A549 (cell line): ENCODE measurements at regions not wholly inside any gene's neighbourhood (a gene's known extent, or its start where the extent isn't known, plus 50 kb on each side); places are given as distances from the start of the nearest gene placed in this dataset.

Experiments used
- ATAC-seq, 2 experiments: fragments of 200-7000 bp in 1 of 2; fragments of >200 bp in 1 of 2; cut with Nextera tagmentation in 1 of 2; cut with Tn5 transposase in 1 of 2; 3 replicates each; pipeline versions ENCODE4 v1.8.0 to v1.9.1; 2018 to 2020; ENCODE audit warnings: mild to moderate bottlenecking in 1 of 2, moderate library complexity in 1 of 2
- CTCF ChIA-PET: fragments of 300-600 bp; sonication (Branson Sonifier 250); formaldehyde crosslinking; extraction: SDS; loops from one replicate; lab custom pipeline; 2021; ENCODE audit warnings: antibody characterized with exemption, inconsistent platforms; lab: Yijun Ruan, JAX
- POLR2A ChIA-PET: fragments of 350-600 bp; formaldehyde crosslinking; extraction: SDS; loops from one replicate; lab custom pipeline; 2021; ENCODE audit warnings: antibody characterized with exemption, inconsistent platforms; lab: Yijun Ruan, JAX
- DNase-seq, 2 experiments: peaks; one replicate each; pipeline versions ENCODE4 v3.0.0 to v3.0.0-alpha.2; 2011 to 2016; ENCODE audit warnings: low read depth in 1 of 2, low spot score in 1 of 2
- FAIRE-seq: peaks from 2 replicates; lab custom pipeline; 2011; peaks lifted over from hg19 to GRCh38; lab: Jason Lieb, UNC
- H3K27ac ChIP-seq, 2 experiments: fragments of >200 bp; sonication (Bioruptor Twin); formaldehyde crosslinking; 3 replicates each; pipeline ENCODE4 v1.5.1; 2016 to 2017
- H3K4me1 ChIP-seq: fragments of >200 bp; sonication (Bioruptor Twin); formaldehyde crosslinking; 3 replicates; pipeline ENCODE4 v1.6.1; 2016
- H3K4me2 ChIP-seq: fragments of >200 bp; sonication (Bioruptor Twin); formaldehyde crosslinking; 3 replicates; pipeline ENCODE4 v1.6.1; 2016
- H3K4me3 ChIP-seq: fragments of >200 bp; sonication (Bioruptor Twin); formaldehyde crosslinking; 3 replicates; pipeline ENCODE4 v1.5.1; 2016
- H3K9me3 ChIP-seq: fragments of >200 bp; sonication (Bioruptor Twin); formaldehyde crosslinking; 3 replicates; pipeline ENCODE4 v1.6.1; 2016
- CBX8 ChIP-seq: fragments of 200-600 bp; sonication (generic); IDR thresholded peaks from 2 replicates; pipeline ENCODE4 v1.6.1; 2016
- CEBPB ChIP-seq, 2 experiments: fragments of >200 bp in 1 of 2; sonication (Bioruptor Twin) in 1 of 2; formaldehyde crosslinking in 1 of 2; IDR thresholded peaks; 2 replicates each; pipeline ENCODE4 v1.6.1; 2012 to 2016
- CHD2 ChIP-seq: fragments of 150-350 bp; IDR thresholded peaks from 2 replicates; pipeline ENCODE4 v1.6.1; 2014; ENCODE audit warnings: low read length; ENCODE audit not compliant: partially characterized antibody
- EHF ChIP-seq: fragments of 250-450 bp; sonication (Bioruptor Pico); IDR thresholded peaks from 2 replicates; pipeline ENCODE4 v1.5.0; 2020; ENCODE audit warnings: mild to moderate bottlenecking
- ELK1 ChIP-seq: fragments of 150-350 bp; IDR thresholded peaks from 2 replicates; pipeline ENCODE4 v1.6.1; 2014; ENCODE audit warnings: low read depth, mild to moderate bottlenecking, low read length
- FOXS1 ChIP-seq: fragments of 250-450 bp; sonication (Bioruptor Pico); IDR thresholded peaks from 2 replicates; pipeline ENCODE4 v1.5.0; 2020; ENCODE audit warnings: mild to moderate bottlenecking, moderate library complexity
- GATA3 ChIP-seq: IDR thresholded peaks from 2 replicates; pipeline ENCODE4 v1.6.1; 2012; ENCODE audit warnings: borderline replicate concordance
- HES2 ChIP-seq: fragments of >200 bp; sonication (Bioruptor Twin); formaldehyde crosslinking; IDR thresholded peaks from 2 replicates; pipeline ENCODE4 v1.6.1; 2016
- HMGXB4 ChIP-seq: fragments of 250-450 bp; sonication (Bioruptor Pico); IDR thresholded peaks from 2 replicates; pipeline ENCODE4 v1.5.0; 2021; ENCODE audit warnings: mild to moderate bottlenecking, moderate library complexity, borderline replicate concordance
- HOXB5 ChIP-seq: fragments of 250-450 bp; sonication (Bioruptor Pico); IDR thresholded peaks from 2 replicates; pipeline ENCODE4 v1.5.0; 2020; ENCODE audit warnings: mild to moderate bottlenecking, moderate library complexity
- JUN ChIP-seq, 2 experiments: fragments of >200 bp; sonication (Bioruptor Twin); formaldehyde crosslinking; IDR thresholded peaks; 2 replicates in 1 of 2; 3 replicates in 1 of 2; pipeline ENCODE4 v1.6.1; 2016 to 2017
- MAX ChIP-seq: IDR thresholded peaks from 2 replicates; pipeline ENCODE4 v1.6.1; 2012
- MAZ ChIP-seq: fragments of 150-350 bp; IDR thresholded peaks from 2 replicates; pipeline ENCODE4 v1.6.1; 2014; ENCODE audit warnings: antibody characterized with exemption, low read depth, low read length, borderline replicate concordance
- MYC ChIP-seq: IDR thresholded peaks from 2 replicates; pipeline ENCODE4 v1.6.1; 2012; ENCODE audit warnings: mild to moderate bottlenecking, inconsistent platforms, low read length, improper control_type of control experiment, borderline replicate concordance
- NFE2L2 ChIP-seq: fragments of 150-350 bp; conservative IDR thresholded peaks from 2 replicates; pipeline ENCODE4 v1.6.1; 2014; ENCODE audit warnings: low read length
- REST ChIP-seq: fragments of 200-600 bp; sonication (generic); IDR thresholded peaks from 2 replicates; pipeline ENCODE4 v1.6.1; 2016; ENCODE audit warnings: antibody characterized with exemption, mild to moderate bottlenecking, moderate library complexity
- SREBF2 ChIP-seq: fragments of 450-650 bp; IDR thresholded peaks from 2 replicates; pipeline ENCODE4 v1.6.1; 2014; ENCODE audit warnings: mild to moderate bottlenecking, moderate library complexity
- TFCP2L1 ChIP-seq: fragments of 250-450 bp; sonication (Bioruptor Pico); IDR thresholded peaks from 2 replicates; pipeline ENCODE4 v1.5.0; 2021; ENCODE audit warnings: mild to moderate bottlenecking
- TP53 ChIP-seq: fragments of 250-450 bp; sonication (Bioruptor Pico); IDR thresholded peaks from 2 replicates; pipeline ENCODE4 v1.5.0; 2021; ENCODE audit warnings: mild to moderate bottlenecking, moderate library complexity
- USF2 ChIP-seq: fragments of 450-650 bp; IDR thresholded peaks from 2 replicates; pipeline ENCODE4 v1.6.1; 2014; ENCODE audit warnings: antibody characterized with exemption
- ZC3H11A ChIP-seq: fragments of 450-650 bp; IDR thresholded peaks from 2 replicates; pipeline ENCODE4 v1.6.1; 2014; ENCODE audit warnings: antibody characterized with exemption, mild to moderate bottlenecking
- ZFP36 ChIP-seq: fragments of 450-650 bp; IDR thresholded peaks from 2 replicates; pipeline ENCODE4 v1.6.1; 2014; ENCODE audit warnings: borderline replicate concordance; ENCODE audit not compliant: partially characterized antibody
- ZNF302 ChIP-seq: fragments of 250-450 bp; sonication (Bioruptor Pico); IDR thresholded peaks from 2 replicates; pipeline ENCODE4 v1.9.0; 2021; ENCODE audit warnings: inconsistent platforms, mild to moderate bottlenecking, moderate library complexity
- WGBS: methylation state at CpG from one replicate; pipeline ENCODE4 v1.1.6; 2017; ENCODE audit errors: missing lambda C conversion rate; 5-methylcytosine and 5-hydroxymethylcytosine counted together

- no peak for ATAC-seq
- Histone ChIP-seq H3K4me1 (no peaks in the 10 kb centered on the region), H3K4me3 (no peak overlapping the region), H3K27ac (no peak overlapping the region)
- POLR2A ChIA-PET: no interaction called here
- TF ChIP-seq HES2 (no peak), MYC (no peak), EHF (CRISPR knock-in tag) (no peak), FOXS1 (CRISPR knock-in tag) (no peak), SREBF2 (no peak), CBX8 (no peak)
- TF ChIP-seq, all 56 proteins: peak for 0
- Histone ChIP-seq H3K9me3 (peaks cover 18% of the 10 kb centered on the region; the same call in 2 of the 3 replicates), H3K4me2 (no peak overlapping the region)
- FAIRE-seq (no peak), DNase-seq (no peak)
- CTCF ChIA-PET: interaction anchor here (1.0 kb wide), 1 partner anchor 12 kb away, joined by 3 read pairs; no protein-coding TSS in a partner anchor
- 89% methylated on average over 1 of the region's 1 CpG for WGBS
Observed at GRCh38 chr12:56851462-56851861, 82.7 kb downstream of the SDR9C7 start.

GRCh38 chr12:56840922-56841321 is 77.8 kb downstream of the HSD17B6 start:
- CTCF ChIA-PET: interaction anchor here (0.5 to 4.3 kb wide), 15 partner anchors 13 to 239 kb away, joined by 3 to 87 read pairs (median 5); partner anchors contain the start of genes RDH16 and SDR9C7
- no peak for TF ChIP-seq ELK1
- TF ChIP-seq CEBPB (IDR thresholded peaks at IDR 0.05): no peak
- no peak for TF ChIP-seq NFE2L2
- no peak for TF ChIP-seq ZNF302 (CRISPR knock-in tag)
- no peak for TF ChIP-seq TP53 (CRISPR knock-in tag)
- TF ChIP-seq ZC3H11A: no peak
- no peak for TF ChIP-seq REST
- TF ChIP-seq MAZ: no peak
- no peak for TF ChIP-seq TFCP2L1
- no peak for TF ChIP-seq ZFP36
- TF ChIP-seq CHD2: no peak
- no peak for TF ChIP-seq GATA3
- no peak for TF ChIP-seq HOXB5
- no peak for TF ChIP-seq USF2
- no peak for TF ChIP-seq JUN (IDR thresholded peaks at IDR 0.05)
- no peak for TF ChIP-seq HMGXB4 (CRISPR knock-in tag)
- no peak for TF ChIP-seq MAX
- TF ChIP-seq, all 56 proteins: peak for 0
- H3K9me3 ChIP-seq: no peaks in the 10 kb centered on the region
- peaks cover 18% of the 10 kb centered on the region; the same call in 2 of the 3 replicates for H3K4me1 ChIP-seq
- POLR2A ChIA-PET: interaction anchor here (0.5 to 1.4 kb wide), 2 partner anchors 75 to 145 kb away, joined by 3 to 6 read pairs; no protein-coding TSS in a partner anchor
- H3K4me2 ChIP-seq: no peak overlapping the region
- 0 out of 6 replicates have a peak overlapping the region, but pooled peaks of 1 of the 2 experiments have one; percentile 6 for H3K27ac ChIP-seq
- no peak overlapping the region for H3K4me3 ChIP-seq
- DNase-seq (no peak), ATAC-seq (peak; percentile 44 to 49; a peak in 4 of 6 replicates), FAIRE-seq (no peak)
- WGBS: 50% methylated on average over 8 of the region's 8 CpGs
